H1 (cell line): ENCODE measurements at regions not wholly inside any gene's neighbourhood (a gene's known extent, or its start where the extent isn't known, plus 50 kb on each side); places are given as distances from the start of the nearest gene placed in this dataset.

Experiments
- CTCF ChIA-PET: fragments of 300-600 bp; sonication (Branson Sonifier 250); formaldehyde crosslinking; loops from one replicate; lab custom pipeline; 2021; ENCODE audit not compliant: partially characterized antibody; lab: Charles Lee
- POLR2A ChIA-PET: fragments of 300-600 bp; sonication (Branson Sonifier 250); formaldehyde crosslinking; loops from one replicate; lab custom pipeline; 2021; ENCODE audit warnings: inconsistent platforms; ENCODE audit not compliant: partially characterized antibody; lab: Charles Lee
- DNase-seq, 2 experiments: peaks; one replicate each; pipeline versions ENCODE4 v3.0.0 to v3.0.0-alpha.2; 2010 to 2022; ENCODE audit warnings: low spot score in 2 of 2, low read depth in 1 of 2, mixed read lengths in 1 of 2
- FAIRE-seq: peaks from 2 replicates; lab custom pipeline; 2011; peaks lifted over from hg19 to GRCh38; lab: Jason Lieb, UNC
- H2AFZ ChIP-seq: 2 replicates; pipeline ENCODE4 v1.8.1; 2012; ENCODE audit warnings: low read length, inconsistent platforms
- H2AK5ac ChIP-seq: 2 replicates; pipeline ENCODE4 v1.6.1; 2013; ENCODE audit warnings: low read depth, low read length
- H2BK120ac ChIP-seq: replicated peaks from 2 replicates; pipeline ENCODE3; 2013; ENCODE audit warnings: low read depth, low read length, inconsistent platforms
- H2BK12ac ChIP-seq: 2 replicates; pipeline ENCODE4 v1.6.1; 2013; ENCODE audit warnings: low read depth, low read length
- H2BK15ac ChIP-seq: 2 replicates; pipeline ENCODE4 v1.6.1; 2013; ENCODE audit warnings: low read length
- H2BK20ac ChIP-seq: 2 replicates; pipeline ENCODE4 v1.6.1; 2013; ENCODE audit warnings: low read length
- H2BK5ac ChIP-seq: 2 replicates; pipeline ENCODE4 v1.6.1; 2013; ENCODE audit warnings: low read depth, low read length
- H3K14ac ChIP-seq: 2 replicates; pipeline ENCODE4 v1.6.1; 2013; ENCODE audit warnings: inconsistent platforms; ENCODE audit not compliant: insufficient read length
- H3K18ac ChIP-seq: 2 replicates; pipeline ENCODE4 v1.6.1; 2013; ENCODE audit warnings: low read length; ENCODE audit errors: extremely low read depth
- H3K23ac ChIP-seq: 2 replicates; pipeline ENCODE4 v1.6.1; 2013; ENCODE audit warnings: inconsistent platforms; ENCODE audit not compliant: insufficient read length
- H3K23me2 ChIP-seq: 2 replicates; pipeline ENCODE4 v1.6.1; 2013; ENCODE audit warnings: low read depth, low read length
- H3K27ac ChIP-seq: 2 replicates; pipeline ENCODE4 v1.6.1; 2011; ENCODE audit warnings: low read depth, low read length, inconsistent platforms
- H3K27me3 ChIP-seq, 4 experiments: replicated peaks in 1 of 4; 1 replicate in 1 of 4; 2 replicates in 3 of 4; pipeline versions ENCODE4 v1.6.1 to v1.8.1; 2011 to 2013; ENCODE audit warnings: low read length in 3 of 4, mild to moderate bottlenecking in 3 of 4, inconsistent platforms in 2 of 4, mixed read lengths in 2 of 4, moderate library complexity in 1 of 4; ENCODE audit not compliant: control insufficient read depth in 3 of 4, insufficient read depth in 3 of 4; ENCODE audit errors: extremely low read depth in 1 of 4
- H3K36me3 ChIP-seq, 4 experiments: 2 replicates each; pipeline versions ENCODE4 v1.6.1 to v1.8.1; 2011 to 2013; ENCODE audit warnings: mild to moderate bottlenecking in 4 of 4, low read length in 3 of 4, moderate library complexity in 2 of 4, control low read depth in 1 of 4, inconsistent platforms in 1 of 4; ENCODE audit not compliant: insufficient read depth in 4 of 4, control insufficient read depth in 2 of 4
- H3K4ac ChIP-seq: replicated peaks from 2 replicates; pipeline ENCODE3; 2013; ENCODE audit warnings: low read length, low read depth, mixed read lengths, inconsistent platforms; ENCODE audit not compliant: insufficient read length
- H3K4me1 ChIP-seq, 4 experiments: replicated peaks in 1 of 4; 1 replicate in 1 of 4; 2 replicates in 3 of 4; pipeline versions ENCODE4 v1.6.1 to v1.8.1; 2011 to 2013; ENCODE audit warnings: low read length in 3 of 4, inconsistent platforms in 2 of 4, mixed read lengths in 1 of 4; ENCODE audit not compliant: insufficient read depth in 4 of 4, control insufficient read depth in 3 of 4
- H3K4me2 ChIP-seq, 2 experiments: 2 replicates each; pipeline versions ENCODE4 v1.6.1 to v1.8.1; 2011 to 2013; ENCODE audit warnings: low read depth in 2 of 2, low read length in 2 of 2, control low read depth in 1 of 2, inconsistent platforms in 1 of 2, mild to moderate bottlenecking in 1 of 2; ENCODE audit not compliant: insufficient read depth in 1 of 2
- H3K4me3 ChIP-seq, 4 experiments: fragments of 200-600, 300-600 bp in 1 of 4; sonication (generic), shearing (Covaris generic), sonication (Bioruptor Twin) in 1 of 4; 2 replicates each; pipeline versions ENCODE4 v1.5.1 to v1.8.1; 2011 to 2016; ENCODE audit warnings: low read length in 4 of 4, low read depth in 3 of 4, control low read depth in 2 of 4, inconsistent platforms in 2 of 4, mild to moderate bottlenecking in 2 of 4, mixed read lengths in 1 of 4, moderate library complexity in 1 of 4; ENCODE audit not compliant: insufficient read depth in 2 of 4; ENCODE audit errors: extremely low read depth in 1 of 4
- H3K56ac ChIP-seq: replicated peaks from 2 replicates; pipeline ENCODE3; 2013; ENCODE audit warnings: low read depth, mild to moderate bottlenecking, mixed read lengths, low read length, inconsistent platforms; ENCODE audit not compliant: insufficient read length
- H3K79me1 ChIP-seq: 2 replicates; pipeline ENCODE4 v1.6.1; 2013; ENCODE audit warnings: low read depth, low read length, control low read depth
- H3K79me2 ChIP-seq, 2 experiments: 2 replicates each; pipeline versions ENCODE4 v1.6.1 to v1.8.1; 2012 to 2013; ENCODE audit warnings: low read length in 2 of 2, mild to moderate bottlenecking in 2 of 2, inconsistent platforms in 1 of 2; ENCODE audit not compliant: insufficient read depth in 2 of 2, control insufficient read depth in 1 of 2
- H3K9ac ChIP-seq, 4 experiments: replicated peaks in 1 of 4; 1 replicate in 1 of 4; 2 replicates in 3 of 4; pipeline versions ENCODE4 v1.6.1 to v1.8.1; 2011 to 2013; ENCODE audit warnings: low read depth in 3 of 4, low read length in 3 of 4, control low read depth in 2 of 4, mild to moderate bottlenecking in 2 of 4, moderate library complexity in 2 of 4, inconsistent platforms in 1 of 4; ENCODE audit errors: extremely low read depth in 1 of 4
- H3K9me3 ChIP-seq, 2 experiments: 2 replicates each; pipeline versions ENCODE4 v1.6.1 to v1.8.1; 2012 to 2013; ENCODE audit warnings: mild to moderate bottlenecking in 2 of 2, moderate library complexity in 2 of 2, control low read depth in 1 of 2, inconsistent platforms in 1 of 2, low read depth in 1 of 2, low read length in 1 of 2, mixed read lengths in 1 of 2; ENCODE audit not compliant: insufficient read depth in 2 of 2
- H4K20me1 ChIP-seq, 2 experiments: replicated peaks in 1 of 2; 2 replicates each; pipeline versions ENCODE3 to v1.8.1; 2011 to 2013; ENCODE audit warnings: inconsistent platforms in 2 of 2, low read length in 2 of 2, mild to moderate bottlenecking in 1 of 2; ENCODE audit not compliant: insufficient read depth in 2 of 2, control insufficient read depth in 1 of 2
- H4K5ac ChIP-seq: 2 replicates; pipeline ENCODE4 v1.6.1; 2013; ENCODE audit warnings: low read length, low read depth, mixed read lengths, inconsistent platforms; ENCODE audit not compliant: insufficient read length
- H4K8ac ChIP-seq: 2 replicates; pipeline ENCODE4 v1.8.0; 2013; ENCODE audit warnings: mild to moderate bottlenecking, moderate library complexity, low read length, inconsistent platforms; ENCODE audit not compliant: insufficient read depth; ENCODE audit errors: extremely low read depth
- H4K91ac ChIP-seq: replicated peaks from 2 replicates; pipeline ENCODE3; 2013; ENCODE audit warnings: low read length, mixed read lengths, inconsistent platforms; ENCODE audit not compliant: insufficient read length
- CTBP2 ChIP-seq: IDR thresholded peaks from 2 replicates; pipeline ENCODE4 v1.7.0; 2011; ENCODE audit warnings: borderline replicate concordance, mild to moderate bottlenecking, moderate library complexity, mixed read lengths, low read length; ENCODE audit not compliant: insufficient read depth, insufficient read length
- EP300 ChIP-seq, 2 experiments: IDR thresholded peaks; 1 replicate in 1 of 2; 2 replicates in 1 of 2; pipeline ENCODE4 v1.6.1; 2011 to 2012; ENCODE audit warnings: low read depth in 2 of 2, low read length in 2 of 2, mild to moderate bottlenecking in 2 of 2, borderline replicate concordance in 1 of 2, inconsistent platforms in 1 of 2, moderate library complexity in 1 of 2
- HDAC2 ChIP-seq, 2 experiments: fragments of 300-600 bp in 1 of 2; sonication (generic) in 1 of 2; IDR thresholded peaks; 2 replicates each; pipeline ENCODE4 v1.6.1; 2011 to 2012; ENCODE audit warnings: low read depth in 2 of 2, low read length in 2 of 2, mild to moderate bottlenecking in 2 of 2, moderate library complexity in 2 of 2, borderline replicate concordance in 1 of 2, inconsistent platforms in 1 of 2
- KDM1A ChIP-seq: fragments of 200-600, 300-600 bp; sonication (generic); IDR thresholded peaks from 2 replicates; pipeline ENCODE4 v1.7.1; 2016; ENCODE audit warnings: mild to moderate bottlenecking, low read length, borderline replicate concordance
- MAFK ChIP-seq: IDR thresholded peaks from 2 replicates; pipeline ENCODE4 v1.6.1; 2012; ENCODE audit warnings: low read depth, mild to moderate bottlenecking, improper control_type of control experiment, low read length
- RBBP5 ChIP-seq: IDR thresholded peaks from 2 replicates; pipeline ENCODE4 v1.7.1; 2012; ENCODE audit warnings: low read depth, mild to moderate bottlenecking, inconsistent platforms, low read length, moderate library complexity, borderline replicate concordance
- RNF2 ChIP-seq: fragments of 200-900, 300-1000 bp; sonication (generic); IDR thresholded peaks from 2 replicates; pipeline ENCODE4 v1.7.1; 2016; ENCODE audit warnings: borderline replicate concordance, low read depth, mild to moderate bottlenecking, antibody characterized with exemption, low read length; ENCODE audit not compliant: poor library complexity, severe bottlenecking; ENCODE audit errors: missing control alignments
- WGBS, 2 experiments: shearing (Covaris generic) in 1 of 2; methylation state at CpG; one replicate each; pipeline versions ENCODE4 v1.1.6 to v1.1.7; 2013 to 2015; ENCODE audit warnings: low lambda C conversion rate in 2 of 2, mixed read lengths in 2 of 2, inconsistent platforms in 1 of 2, low coverage in 1 of 2, missing lambda C conversion rate in 1 of 2; ENCODE audit not compliant: insufficient replicate concordance in 2 of 2, insufficient coverage in 1 of 2, insufficient read length in 1 of 2; ENCODE audit errors: extremely low coverage in 1 of 2, missing lambda C conversion rate in 1 of 2; 5-methylcytosine and 5-hydroxymethylcytosine counted together
- TF ChIP-seq, protein P1 (sequence below): IDR thresholded peaks from 2 replicates; pipeline ENCODE4 v1.6.1; 2011; ENCODE audit warnings: low read length, improper control_type of control experiment
- TF ChIP-seq, protein P2 (sequence below): IDR thresholded peaks from 2 replicates; pipeline ENCODE4 v1.6.1; 2011; ENCODE audit warnings: low read depth, mild to moderate bottlenecking, low read length; ENCODE audit not compliant: insufficient read depth

DNA sequence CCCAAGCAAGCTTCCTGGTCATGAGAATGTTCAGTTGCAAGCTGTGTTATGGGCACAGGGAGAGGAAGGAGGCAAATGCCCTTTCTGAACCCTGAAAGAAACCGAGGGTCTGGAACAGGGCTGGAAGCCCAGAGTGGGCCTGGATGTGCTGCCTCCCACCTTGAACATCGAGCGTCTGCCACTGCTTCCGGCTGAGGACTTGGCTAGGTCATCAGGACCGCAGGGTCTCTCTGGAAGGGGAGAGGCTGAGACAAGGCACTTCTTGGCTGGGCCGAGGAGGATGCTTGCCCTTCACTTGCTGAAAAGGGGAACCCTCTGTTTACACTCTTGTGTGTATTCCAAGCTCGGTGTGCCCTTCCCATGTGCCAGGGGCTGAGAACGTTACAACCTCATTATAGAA is 168.0 kb upstream of the C1orf174 start:
- Histone ChIP-seq H3K9ac (no peak overlapping the region), H3K4me2 (no peak overlapping the region), H2BK12ac (peak overlapping the region; percentile 94; the same call in 1 of the 2 replicates), H3K23me2 (peaks cover 23% of the 10 kb centered on the region; the same call in 1 of the 2 replicates), H3K9me3 (0 out of 4 replicates have a peak, but pooled peaks cover 0 to 12% of the 10 kb centered on the region in 2 experiments), H2BK5ac (0 out of 2 replicates have a peak overlapping the region, but pooled peaks have one; percentile 28), H2AFZ (no peak overlapping the region), H4K20me1 (peaks cover 0 to 2% of the 10 kb centered on the region in 2 experiments), H2AK5ac (peak overlapping the region; percentile 65; the same call in 1 of the 2 replicates), H3K23ac (no peak overlapping the region), H3K79me1 (no peaks in the 10 kb centered on the region), H3K56ac (no peak overlapping the region), H3K14ac (no peak overlapping the region), H3K18ac (0 out of 2 replicates have a peak overlapping the region, but pooled peaks have one; percentile 32), H2BK15ac (peak overlapping the region; percentile 9), H3K27ac (no peak overlapping the region), H3K36me3 (no peaks in the 10 kb centered on the region), H3K27me3 (peaks cover 0 to 4% (median under 1%) of the 10 kb centered on the region in 4 experiments; a peak in 3 of 7 replicates), H4K5ac (no peak overlapping the region), H2BK20ac (peak overlapping the region; percentile 67; the same call in 1 of the 2 replicates), H4K8ac (no peak overlapping the region), H3K4ac (no peak overlapping the region), H2BK120ac (no peak overlapping the region), H3K4me1 (peaks cover 4 to 31% (median 13%) of the 10 kb centered on the region in 4 experiments), H4K91ac (peak overlapping the region; percentile 44), H3K79me2 (no peaks in the 10 kb centered on the region), H3K4me3 (no peak overlapping the region)
- no peak for FAIRE-seq
- POLR2A ChIA-PET, result no interaction called here
- CTCF ChIA-PET, result interaction anchor here (1.4 kb wide), 1 partner anchor 13 kb away, joined by 3 read pairs; no protein-coding TSS in a partner anchor
- WGBS, 2 experiments, result 79% methylated on average over 8 of the region's 8 CpGs; no CpG with 5 or more reads in 1 of the 2 experiments
- no peak for DNase-seq
- TF ChIP-seq MAFK (no peak), RBBP5 (no peak), CTBP2 (no peak), RNF2 (no peak), KDM1A (no peak), EP300 (IDR thresholded peaks at IDR 0.05; ENCODE audit: borderline replicate concordance in 1 of 2, low read depth in 2 of 2, low read length in 2 of 2) (no peak), HDAC2 (IDR thresholded peaks at IDR 0.05; ENCODE audit: borderline replicate concordance in 1 of 2, low read depth in 2 of 2, low read length in 2 of 2) (no peak)
- TF ChIP-seq, protein P1, sequence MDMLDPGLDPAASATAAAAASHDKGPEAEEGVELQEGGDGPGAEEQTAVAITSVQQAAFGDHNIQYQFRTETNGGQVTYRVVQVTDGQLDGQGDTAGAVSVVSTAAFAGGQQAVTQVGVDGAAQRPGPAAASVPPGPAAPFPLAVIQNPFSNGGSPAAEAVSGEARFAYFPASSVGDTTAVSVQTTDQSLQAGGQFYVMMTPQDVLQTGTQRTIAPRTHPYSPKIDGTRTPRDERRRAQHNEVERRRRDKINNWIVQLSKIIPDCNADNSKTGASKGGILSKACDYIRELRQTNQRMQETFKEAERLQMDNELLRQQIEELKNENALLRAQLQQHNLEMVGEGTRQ, result no peak
- TF ChIP-seq, protein P2, sequence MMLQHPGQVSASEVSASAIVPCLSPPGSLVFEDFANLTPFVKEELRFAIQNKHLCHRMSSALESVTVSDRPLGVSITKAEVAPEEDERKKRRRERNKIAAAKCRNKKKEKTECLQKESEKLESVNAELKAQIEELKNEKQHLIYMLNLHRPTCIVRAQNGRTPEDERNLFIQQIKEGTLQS, result no peak
